ENCODE measurements at regions not wholly inside any gene's neighbourhood (a gene's known extent, or its start where the extent isn't known, plus 50 kb on each side); places are given as distances from the start of the nearest gene placed in this dataset.
"Not testable (repeated sequence)": the region's sequence is repeated elsewhere in the genome, so short reads cannot be mapped to it uniquely, and the experiment has no call there.

GRCh38 chr18:68164909-68165308 lies 550.0 kb downstream of the TMX3 start:
- 66 to 74% methylated on average over 4 of the region's 4 CpGs for WGBS, 2 donors
- no peak overlapping the region for H3K4me3 ChIP-seq (ENCODE audit: low read depth, poor library complexity, severe bottlenecking)
- intact Hi-C loops (cut with DNase I; ENCODE audit: low total_unique reads): no loop called here
- DNase-seq (ENCODE audit: low spot score in 2 of 2): no peak
- TF ChIP-seq POLR2A (IDR thresholded peaks at IDR 0.05) (no peak), CTCF (IDR thresholded peaks at IDR 0.05) (no peak)

DNA sequence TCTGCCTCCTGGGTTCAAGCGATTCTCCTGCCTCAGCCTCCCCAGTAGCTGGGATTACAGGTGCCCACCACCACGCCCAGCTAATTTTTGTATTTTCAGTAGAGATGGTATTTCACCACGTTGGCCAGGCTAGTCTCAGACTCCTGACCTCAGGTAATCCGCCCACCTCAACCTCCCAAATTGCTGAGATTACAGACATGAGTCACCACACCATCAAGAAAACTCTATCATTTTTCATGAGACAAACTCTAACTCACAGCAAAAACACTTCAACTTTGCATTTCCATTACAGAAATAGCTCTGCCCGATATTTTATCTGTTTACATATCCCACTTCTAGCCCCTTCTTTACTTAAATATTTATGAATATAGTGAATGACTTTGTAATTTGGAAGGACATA lies 561.1 kb downstream of the TMX3 start:
- H3K4me3 ChIP-seq (ENCODE audit: low read depth, poor library complexity, severe bottlenecking); DNase-seq (ENCODE audit: low spot score in 2 of 2); intact Hi-C loops (cut with DNase I; ENCODE audit: low total_unique reads): not testable (repeated sequence)
- 86 to 87% methylated on average over 5 of the region's 5 CpGs for WGBS, 2 donors

GRCh38 chr18:68152770-68153169 lies 562.1 kb downstream of the TMX3 start:
- no peak for DNase-seq (ENCODE audit: low spot score in 2 of 2)
- TF ChIP-seq CTCF (IDR thresholded peaks at IDR 0.05) (no peak), POLR2A (IDR thresholded peaks at IDR 0.05) (no peak)
- WGBS, 2 donors: 73 to 76% methylated on average over 7 of the region's 7 CpGs
- intact Hi-C loops (cut with DNase I; ENCODE audit: low total_unique reads): no loop called here
- no peak overlapping the region for H3K4me3 ChIP-seq (ENCODE audit: low read depth, poor library complexity, severe bottlenecking)

- H3K4me3 ChIP-seq (ENCODE audit: low read depth, poor library complexity, severe bottlenecking): no peak overlapping the region
- DNase-seq (ENCODE audit: low spot score in 2 of 2): no peak
- WGBS, 2 donors: 60 to 63% methylated on average over 2 of the region's 2 CpGs
- intact Hi-C loops (cut with DNase I; ENCODE audit: low total_unique reads): no loop called here
- TF ChIP-seq CTCF (IDR thresholded peaks at IDR 0.05) (no peak), POLR2A (IDR thresholded peaks at IDR 0.05) (no peak)
These were observed 563.9 kb downstream of the TMX3 start for GRCh38 chr18:68150961-68151360.

GRCh38 chr18:68148863-68149262 lies 566.0 kb downstream of the TMX3 start:
- DNase-seq (ENCODE audit: low spot score in 2 of 2): no peak
- no peak overlapping the region for H3K4me3 ChIP-seq (ENCODE audit: low read depth, poor library complexity, severe bottlenecking)
- TF ChIP-seq CTCF (IDR thresholded peaks at IDR 0.05) (no peak), POLR2A (IDR thresholded peaks at IDR 0.05) (no peak)
- WGBS, 2 donors: 23 to 33% methylated on average over 3 of the region's 3 CpGs
- intact Hi-C loops (cut with DNase I; ENCODE audit: low total_unique reads): no loop called here

DNA sequence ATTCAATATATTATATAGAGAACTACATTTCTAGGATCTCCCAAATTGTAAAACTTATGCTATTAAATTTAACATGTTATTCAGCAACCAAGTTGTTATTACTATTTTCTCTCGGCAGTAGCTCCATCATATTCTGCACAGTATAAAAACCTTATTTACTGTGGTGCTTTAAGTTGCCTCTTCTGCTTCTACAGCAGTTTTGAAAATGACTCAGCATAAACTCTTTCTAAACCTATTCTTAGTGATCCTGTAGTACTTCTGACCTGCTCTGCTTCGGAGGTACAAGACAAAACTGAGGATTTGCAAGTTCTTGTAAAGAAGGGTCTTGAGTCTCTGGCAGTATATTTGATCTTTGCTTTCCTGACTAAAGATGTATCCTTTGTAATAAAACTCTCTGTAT lies 567.2 kb downstream of the TMX3 start:
- TF ChIP-seq POLR2A (IDR thresholded peaks at IDR 0.05): no peak
- TF ChIP-seq CTCF (IDR thresholded peaks at IDR 0.05): no peak
- no peak overlapping the region for H3K4me3 ChIP-seq (ENCODE audit: low read depth, poor library complexity, severe bottlenecking)
- intact Hi-C loops (cut with DNase I; ENCODE audit: low total_unique reads): no loop called here
- no peak for DNase-seq (ENCODE audit: low spot score in 2 of 2)
- WGBS, 2 donors: 72 to 77% methylated on average over 2 of the region's 2 CpGs
